DND-41 (cell line): ENCODE measurements at regions not wholly inside any gene's neighbourhood (a gene's known extent, or its start where the extent isn't known, plus 50 kb on each side); places are given as distances from the start of the nearest gene placed in this dataset.

Source experiments
- CTCF ChIP-seq: IDR thresholded peaks from 2 replicates; pipeline ENCODE4 v1.5.1; 2012; ENCODE audit warnings: borderline replicate concordance, low read length, moderate library complexity, mild to moderate bottlenecking; ENCODE audit not compliant: poor library complexity, severe bottlenecking; ENCODE audit errors: extremely low read depth
- EZH2 ChIP-seq: IDR thresholded peaks from 3 replicates; pipeline ENCODE4 v1.6.1; 2012; ENCODE audit warnings: borderline replicate concordance, low read depth, mild to moderate bottlenecking, moderate library complexity, low read length, inconsistent platforms; ENCODE audit not compliant: severe bottlenecking

GRCh38 chr3:81003817-81004216 is 757.6 kb downstream of the GBE1 start:
- TF ChIP-seq CTCF = no peak
- no peak for TF ChIP-seq EZH2
